ENCODE measurements at regions not wholly inside any gene's neighbourhood (a gene's known extent, or its start where the extent isn't known, plus 50 kb on each side); places are given as distances from the start of the nearest gene placed in this dataset.

DNA sequence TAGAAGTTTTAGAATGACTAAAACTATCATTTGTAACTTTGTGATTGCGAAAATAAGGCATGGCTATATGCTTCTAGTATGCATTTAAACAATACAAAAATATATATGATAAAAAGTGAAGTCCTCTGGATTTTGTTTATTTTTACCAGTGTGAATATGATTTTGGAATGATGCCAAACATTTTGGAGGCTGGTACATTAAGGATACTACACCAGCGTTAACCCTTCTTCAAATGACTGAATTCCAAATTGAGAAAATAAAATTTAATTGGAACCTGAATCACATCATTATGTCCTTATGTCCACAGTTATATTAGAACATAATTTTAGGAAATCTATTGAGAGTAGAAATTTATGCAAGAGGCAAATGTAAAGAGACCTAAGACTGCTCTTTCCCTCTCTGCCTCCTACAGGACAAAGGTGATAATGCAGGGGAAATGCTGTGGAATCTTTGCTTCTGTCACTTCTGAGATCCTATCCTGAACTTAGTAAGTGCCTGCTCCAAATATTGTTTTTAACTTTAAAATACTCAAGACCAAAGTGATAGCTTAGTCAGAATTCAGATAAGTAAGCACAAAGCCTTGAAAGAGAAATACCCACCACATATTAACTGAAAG is 121.1 kb upstream of the NANOGP8 start:
- TF ChIP-seq EZH2 (IDR thresholded peaks at IDR 0.05) (no peak), FOXP2 (optimal IDR thresholded peaks at IDR 0.05; ENCODE audit: control extremely low read depth, extremely low read length, insufficient read depth) (no peak)

Data from SK-N-MC (cell line).